GM18520 (cell line): ENCODE measurements at regions not wholly inside any gene's neighbourhood (a gene's known extent, or its start where the extent isn't known, plus 50 kb on each side); places are given as distances from the start of the nearest gene placed in this dataset.

Experiments
- ATAC-seq: cut with Tn5 transposase; IDR thresholded peaks from one replicate; pipeline ENCODE4 v1.9.1; 2021; ENCODE audit not compliant: unreplicated experiment

- no peak for ATAC-seq
Observed at GRCh38 chr15:62950462-62950931, 92.0 kb upstream of the TPM1 start.

GRCh38 chr15:62951481-62951880 is 91.1 kb upstream of the TPM1 start:
- no peak for ATAC-seq

DNA sequence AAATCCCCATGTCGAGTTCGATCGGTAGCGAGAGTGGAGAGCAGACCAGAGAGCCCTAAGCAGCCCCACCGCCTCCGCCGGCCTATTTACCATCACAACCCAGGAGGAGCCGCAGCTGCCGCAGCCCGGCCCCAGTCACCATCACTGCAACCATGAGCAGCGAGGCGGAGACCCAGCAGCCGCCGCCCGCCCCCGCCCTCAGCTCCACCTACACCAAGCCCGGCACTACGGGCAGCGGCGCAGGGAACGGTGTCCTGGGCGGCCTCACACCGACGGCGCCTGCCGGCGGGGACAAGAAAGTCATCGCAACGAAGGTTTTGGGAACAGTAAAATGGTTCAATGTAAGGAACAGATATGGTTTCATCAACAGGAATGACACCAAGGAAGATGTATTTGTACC is 89.5 kb upstream of the TPM1 start:
- no peak for ATAC-seq

GRCh38 chr15:62953496-62954045 is 89.0 kb upstream of the TPM1 start:
- ATAC-seq, result no peak

DNA sequence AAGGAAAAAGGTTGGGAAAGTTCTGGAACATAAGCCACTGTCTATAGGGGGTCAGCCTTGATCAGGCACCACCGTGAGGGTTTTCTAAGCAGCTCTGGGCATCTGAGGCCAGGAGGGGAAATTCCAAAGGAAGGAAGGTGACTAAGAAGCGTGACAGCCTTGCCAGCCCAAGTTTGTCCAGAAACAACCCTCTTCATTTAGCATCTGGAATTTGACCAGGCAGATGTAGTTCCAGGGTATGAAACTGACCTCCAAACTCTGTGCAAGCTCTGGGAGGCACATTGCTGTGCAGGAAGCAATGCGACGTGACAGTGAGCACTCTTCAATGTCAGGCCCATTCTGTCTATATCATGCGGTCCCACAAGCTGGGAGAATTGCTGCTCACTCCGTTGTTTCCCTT is 85.4 kb upstream of the TPM1 start:
- ATAC-seq, result no peak

- ATAC-seq, result no peak
Observed at GRCh38 chr15:62958528-62959363, 83.8 kb upstream of the TPM1 start.

- ATAC-seq, result no peak
Observed at GRCh38 chr15:62961134-62961533, 81.4 kb upstream of the TPM1 start.

DNA sequence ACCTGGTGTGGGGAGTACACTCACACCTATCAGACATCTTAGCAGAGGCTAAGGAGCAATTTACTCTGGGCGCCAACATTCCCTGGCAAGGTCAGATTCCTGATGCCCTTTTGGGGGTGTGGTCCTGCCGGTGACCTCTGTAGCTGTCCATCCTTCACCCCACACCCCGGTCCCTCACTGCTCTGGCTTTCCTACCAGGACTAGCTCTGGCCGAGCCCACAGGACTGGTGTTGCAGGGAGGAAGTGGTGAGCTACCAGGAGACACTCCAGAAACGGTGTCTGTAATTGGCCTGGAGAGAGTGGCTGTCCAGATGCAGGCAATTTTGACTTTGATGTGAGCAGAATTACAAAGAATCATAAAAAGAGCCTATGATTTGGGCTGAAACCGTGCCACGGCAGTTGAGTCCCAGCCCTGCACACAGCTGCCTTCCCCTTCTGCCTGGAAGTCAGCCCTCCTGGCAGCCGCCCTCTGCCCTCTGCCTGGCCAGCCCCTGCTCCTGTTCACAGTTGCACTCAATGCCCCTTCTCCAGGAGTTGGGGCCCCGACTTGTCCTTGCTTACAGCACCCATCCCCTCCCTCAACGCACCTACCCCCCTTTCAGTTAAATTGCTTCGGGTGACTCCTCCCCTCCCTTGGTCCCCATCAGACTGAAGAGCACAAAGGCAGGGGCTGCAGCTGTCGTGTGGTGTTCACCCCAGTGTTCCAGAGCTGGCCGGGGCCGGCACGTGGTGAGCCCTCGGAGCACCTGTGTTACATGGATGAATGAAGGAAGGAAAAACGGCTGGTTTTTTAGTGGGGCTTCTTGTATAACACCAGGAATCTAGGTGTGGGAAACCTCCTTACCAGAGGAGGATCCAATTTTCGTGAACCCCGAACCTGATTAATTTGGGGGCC is 80.2 kb upstream of the TPM1 start:
- ATAC-seq, result no peak

DNA sequence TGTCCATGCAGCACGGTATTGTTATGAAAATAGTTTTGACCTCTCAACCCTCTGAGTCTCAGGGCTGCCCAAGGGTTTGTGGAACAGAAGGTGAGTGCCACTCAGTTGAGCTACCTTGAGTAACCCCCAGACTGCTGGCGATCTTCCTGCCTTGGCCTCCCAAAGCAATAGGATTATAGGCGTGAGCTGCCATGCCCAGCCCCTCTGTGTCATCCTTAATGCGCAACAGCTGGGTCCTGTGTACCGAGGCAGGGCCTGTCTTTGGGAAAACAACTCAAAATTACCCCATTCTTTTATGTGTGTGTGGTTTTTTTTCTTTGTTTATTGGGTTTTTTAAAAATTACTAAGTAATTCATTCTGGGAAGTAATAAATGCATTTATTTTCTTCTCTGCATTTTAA is 78.3 kb upstream of the TPM1 start:
- ATAC-seq, result no peak

- ATAC-seq, result no peak
Observed at GRCh38 chr15:62966294-62967078, 76.1 kb upstream of the TPM1 start.

DNA sequence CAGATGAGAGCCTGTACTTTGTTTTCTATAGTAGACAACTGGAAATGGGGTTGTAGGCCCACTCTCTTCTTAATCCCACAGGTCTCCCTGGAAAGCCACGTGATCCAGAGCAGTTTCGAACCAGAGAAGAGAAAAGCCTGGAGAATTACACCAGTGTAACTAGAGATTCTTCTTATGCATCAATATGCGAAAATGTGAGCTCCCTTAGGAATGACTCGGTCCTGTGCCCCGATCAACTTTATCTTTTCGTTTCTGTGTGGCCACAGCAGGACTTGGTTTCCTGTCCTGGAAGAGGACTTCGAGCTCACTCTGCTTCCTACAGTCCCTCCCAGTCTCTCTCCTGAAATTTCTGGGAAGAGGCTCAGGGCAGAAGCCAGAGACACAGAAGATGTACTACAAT is 73.8 kb upstream of the TPM1 start:
- ATAC-seq, result no peak

DNA sequence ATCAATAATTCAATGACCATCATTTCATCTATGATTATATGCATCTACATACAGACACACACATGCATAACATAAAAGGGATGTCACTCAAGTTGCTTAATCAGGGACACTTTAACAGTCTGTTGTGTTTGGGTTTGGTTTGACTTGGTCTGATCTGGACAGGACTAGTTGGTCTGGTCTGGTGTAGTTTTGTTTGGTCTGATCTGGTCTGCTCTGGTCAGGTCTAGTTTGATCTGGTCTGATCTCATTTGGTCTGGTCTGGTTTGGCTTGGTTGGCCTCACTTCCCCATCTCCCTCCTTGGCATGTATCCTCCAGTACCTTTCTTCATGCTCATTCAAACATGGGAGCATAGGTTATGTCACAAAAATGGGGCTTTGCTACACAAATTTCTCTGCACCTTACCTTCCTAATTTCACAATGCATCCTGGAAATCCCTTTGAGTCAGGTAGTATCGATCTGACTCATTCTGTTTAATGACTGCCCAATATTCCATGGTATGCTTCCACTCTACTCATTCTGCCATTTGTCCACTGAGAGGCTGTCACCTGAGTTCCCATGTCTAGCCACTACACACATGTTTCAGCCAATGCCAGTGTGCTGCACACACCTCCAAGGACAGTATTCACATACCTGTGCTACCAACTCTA is 73.0 kb upstream of the TPM1 start:
- ATAC-seq, result no peak

DNA sequence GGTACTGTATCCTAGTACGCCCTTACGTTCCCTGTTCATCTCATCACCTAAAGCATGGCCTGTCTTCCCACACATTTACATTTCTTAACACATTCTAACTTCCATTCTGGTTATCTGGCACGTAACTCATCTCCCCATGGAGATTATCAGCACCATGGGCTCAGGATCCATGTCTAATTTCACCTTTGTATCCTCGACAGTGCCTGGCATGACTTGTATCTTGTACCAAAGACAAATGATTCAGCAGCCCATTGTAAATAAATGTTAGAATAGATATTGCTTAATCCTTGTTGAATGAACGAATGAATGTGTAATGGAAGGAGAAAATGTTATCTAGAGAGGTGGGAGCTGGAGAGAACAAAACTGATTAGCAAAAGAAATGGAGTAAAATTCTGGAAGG is 69.7 kb upstream of the TPM1 start:
- no peak for ATAC-seq

- no peak for ATAC-seq
Observed at GRCh38 chr15:62975515-62975914, 67.0 kb upstream of the TPM1 start.

GRCh38 chr15:62976301-62976881 is 66.2 kb upstream of the TPM1 start:
- ATAC-seq, result no peak

- no peak for ATAC-seq
Observed at GRCh38 chr15:62977952-62978811, 64.4 kb upstream of the TPM1 start.

- ATAC-seq, result no peak
Observed at GRCh38 chr15:62979252-62979651, 63.3 kb upstream of the TPM1 start.

- ATAC-seq, result no peak
Observed at GRCh38 chr15:62981071-62981470, 61.5 kb upstream of the TPM1 start.

DNA sequence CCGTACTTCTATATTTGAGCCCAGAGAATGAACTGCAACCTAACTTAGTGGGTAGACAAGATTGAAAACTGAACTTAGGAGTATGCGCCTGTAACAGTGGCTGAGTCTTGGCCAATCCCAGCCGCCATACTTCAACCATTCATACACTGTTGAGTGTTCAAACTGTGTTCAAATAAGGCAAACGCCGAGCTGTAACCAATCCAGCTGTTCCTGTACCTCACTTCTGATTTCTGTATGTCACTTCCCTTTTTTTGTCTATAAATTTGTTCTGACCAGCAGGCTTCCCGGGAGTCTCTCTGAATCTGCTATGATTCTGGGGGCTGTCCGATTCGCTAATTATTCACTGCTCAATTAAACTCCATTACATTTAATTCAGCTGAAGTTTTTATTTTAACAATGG is 58.6 kb upstream of the TPM1 start:
- no peak for ATAC-seq
